ENCODE measurements at regions not wholly inside any gene's neighbourhood (a gene's known extent, or its start where the extent isn't known, plus 50 kb on each side); places are given as distances from the start of the nearest gene placed in this dataset.

GRCh38 chr2:220696280-220696669 lies 875.8 kb downstream of the EPHA4 start:
- intact Hi-C loops (cut with DNase I): no loop called here
- TF ChIP-seq, protein P1, sequence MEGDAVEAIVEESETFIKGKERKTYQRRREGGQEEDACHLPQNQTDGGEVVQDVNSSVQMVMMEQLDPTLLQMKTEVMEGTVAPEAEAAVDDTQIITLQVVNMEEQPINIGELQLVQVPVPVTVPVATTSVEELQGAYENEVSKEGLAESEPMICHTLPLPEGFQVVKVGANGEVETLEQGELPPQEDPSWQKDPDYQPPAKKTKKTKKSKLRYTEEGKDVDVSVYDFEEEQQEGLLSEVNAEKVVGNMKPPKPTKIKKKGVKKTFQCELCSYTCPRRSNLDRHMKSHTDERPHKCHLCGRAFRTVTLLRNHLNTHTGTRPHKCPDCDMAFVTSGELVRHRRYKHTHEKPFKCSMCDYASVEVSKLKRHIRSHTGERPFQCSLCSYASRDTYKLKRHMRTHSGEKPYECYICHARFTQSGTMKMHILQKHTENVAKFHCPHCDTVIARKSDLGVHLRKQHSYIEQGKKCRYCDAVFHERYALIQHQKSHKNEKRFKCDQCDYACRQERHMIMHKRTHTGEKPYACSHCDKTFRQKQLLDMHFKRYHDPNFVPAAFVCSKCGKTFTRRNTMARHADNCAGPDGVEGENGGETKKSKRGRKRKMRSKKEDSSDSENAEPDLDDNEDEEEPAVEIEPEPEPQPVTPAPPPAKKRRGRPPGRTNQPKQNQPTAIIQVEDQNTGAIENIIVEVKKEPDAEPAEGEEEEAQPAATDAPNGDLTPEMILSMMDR (IDR thresholded peaks at IDR 0.05): no peak
- ATAC-seq (no peak), DNase-seq (no peak), FAIRE-seq (no peak)
- no peak overlapping the region for H3K4me3 ChIP-seq
- WGBS, 2 donors: 71 to 75% methylated on average over 6 of the region's 6 CpGs
- H3K4me1 ChIP-seq: no peaks in the 10 kb centered on the region
- no peaks in the 10 kb centered on the region for H3K9me3 ChIP-seq
- H3K27ac ChIP-seq: no peak overlapping the region
- H3K27me3 ChIP-seq: no peaks in the 10 kb centered on the region
- H3K36me3 ChIP-seq: no peaks in the 10 kb centered on the region

DNA sequence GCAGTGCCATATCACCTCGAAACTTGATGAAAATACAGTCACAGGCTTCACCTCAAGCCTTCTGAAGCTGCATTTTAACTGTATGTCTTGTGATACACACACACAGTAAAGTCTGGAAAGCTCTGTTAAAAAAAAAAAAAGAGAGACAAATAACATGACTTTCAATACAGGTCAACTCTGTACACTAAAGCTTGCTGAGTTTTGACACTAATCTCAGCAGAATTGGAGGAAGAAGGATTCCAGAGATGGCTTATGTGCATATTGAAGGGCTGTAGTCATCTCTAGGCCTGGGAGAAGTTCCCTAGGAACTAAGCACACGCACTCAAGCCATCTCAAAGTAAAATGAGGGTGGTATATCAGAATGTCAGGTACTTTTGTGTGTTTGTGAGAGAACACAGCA lies 875.1 kb downstream of the EPHA4 start:
- TF ChIP-seq, protein P1 (IDR thresholded peaks at IDR 0.05): no peak
- Histone ChIP-seq H3K27ac (no peak overlapping the region), H3K9me3 (no peaks in the 10 kb centered on the region), H3K36me3 (no peaks in the 10 kb centered on the region), H3K4me3 (no peak overlapping the region), H3K27me3 (no peaks in the 10 kb centered on the region), H3K4me1 (no peaks in the 10 kb centered on the region)
- no peak for DNase-seq
- ATAC-seq: no peak
- 71 to 80% methylated on average over 2 of the region's 2 CpGs for WGBS, 2 donors
- FAIRE-seq: no peak
- intact Hi-C loops (cut with DNase I): no loop called here

DNA sequence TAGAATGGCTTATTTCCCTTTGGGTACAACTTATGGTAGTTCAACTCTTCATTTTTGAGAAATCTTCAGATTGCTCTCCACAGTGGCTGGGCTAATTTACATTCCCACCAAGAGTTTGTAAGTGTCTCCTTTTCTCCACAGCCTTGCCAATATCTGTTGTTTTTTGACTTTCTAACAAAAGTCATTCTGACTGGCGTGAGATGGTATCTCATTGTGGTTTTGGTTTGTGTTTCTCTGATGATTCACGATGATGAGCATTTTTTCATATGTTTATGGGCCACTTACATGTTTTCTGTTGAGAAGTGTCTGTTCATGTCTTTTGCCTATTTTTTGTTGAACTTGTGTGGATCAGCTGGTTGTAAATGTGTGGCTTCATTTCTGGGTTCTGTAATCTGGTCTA lies 871.0 kb downstream of the EPHA4 start:
- FAIRE-seq (no peak), ATAC-seq (no peak), DNase-seq (no peak)
- 84 to 85% methylated on average over 2 of the region's 2 CpGs for WGBS, 2 donors
- Histone ChIP-seq H3K9me3 (no peaks in the 10 kb centered on the region), H3K4me3 (no peak overlapping the region), H3K4me1 (no peaks in the 10 kb centered on the region), H3K36me3 (no peaks in the 10 kb centered on the region), H3K27ac (no peak overlapping the region), H3K27me3 (peaks cover 0 to 4% (median 0%) of the 10 kb centered on the region in 4 donors)
- intact Hi-C loops (cut with DNase I): no loop called here
- TF ChIP-seq, protein P1 (IDR thresholded peaks at IDR 0.05): no peak

DNA sequence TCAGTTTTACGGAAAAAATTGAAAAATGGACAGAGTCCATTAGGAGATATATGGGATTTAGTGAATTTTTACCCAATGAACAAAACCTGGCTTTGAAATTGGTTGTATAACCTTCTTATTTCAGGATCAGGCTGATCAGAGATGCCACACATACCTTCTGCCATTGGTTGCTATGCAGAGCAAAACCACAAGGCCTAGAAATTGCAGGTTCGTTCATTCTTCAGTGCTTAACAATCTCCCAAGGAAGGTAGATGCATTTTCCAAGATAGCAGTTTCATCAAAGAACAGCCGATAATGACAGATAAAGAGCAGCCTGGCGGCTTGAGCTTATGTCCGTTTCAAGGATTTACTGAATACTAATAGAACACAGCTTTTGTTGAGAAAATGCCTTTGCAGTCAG lies 868.8 kb downstream of the EPHA4 start:
- Histone ChIP-seq H3K27me3 (peaks cover 0 to 4% (median 0%) of the 10 kb centered on the region in 4 donors), H3K27ac (no peak overlapping the region), H3K4me3 (no peak overlapping the region), H3K9me3 (no peaks in the 10 kb centered on the region), H3K4me1 (no peaks in the 10 kb centered on the region), H3K36me3 (no peaks in the 10 kb centered on the region)
- intact Hi-C loops (cut with DNase I): no loop called here
- ATAC-seq (no peak), FAIRE-seq (no peak), DNase-seq (no peak)
- TF ChIP-seq, protein P1 (IDR thresholded peaks at IDR 0.05): no peak
- WGBS, 2 donors: 64 to 72% methylated on average over 5 of the region's 5 CpGs

- no peak for FAIRE-seq
- no peak for DNase-seq
- H3K4me1 ChIP-seq: no peaks in the 10 kb centered on the region
- H3K9me3 ChIP-seq: no peaks in the 10 kb centered on the region
- no peak overlapping the region for H3K27ac ChIP-seq
- TF ChIP-seq, protein P1 (IDR thresholded peaks at IDR 0.05): no peak
- intact Hi-C loops (cut with DNase I): no loop called here
- ATAC-seq: no peak
- WGBS, 2 donors: 79 to 91% methylated on average over 4 of the region's 4 CpGs
- H3K36me3 ChIP-seq: no peaks in the 10 kb centered on the region
- no peak overlapping the region for H3K4me3 ChIP-seq
- peaks cover 0 to 4% (median 0%) of the 10 kb centered on the region in 4 donors for H3K27me3 ChIP-seq
Observed at GRCh38 chr2:220704081-220704480, 868.0 kb downstream of the EPHA4 start.

Measured in pancreas (tissue), 10 donors.